PFSK-1 (cell line): ENCODE measurements at regions not wholly inside any gene's neighbourhood (a gene's known extent, or its start where the extent isn't known, plus 50 kb on each side); places are given as distances from the start of the nearest gene placed in this dataset.

Source experiments
- FOXP2 ChIP-seq: optimal IDR thresholded peaks from 2 replicates; pipeline ENCODE3; 2011; ENCODE audit warnings: borderline replicate concordance, control low read depth, inconsistent platforms; ENCODE audit not compliant: insufficient read depth; ENCODE audit errors: extremely low read length, extremely low read depth
- POLR2AphosphoS5 ChIP-seq: IDR thresholded peaks from 2 replicates; pipeline ENCODE4 v1.6.1; 2012; ENCODE audit warnings: low read depth, mild to moderate bottlenecking, control low read depth, low read length, moderate library complexity
- REST ChIP-seq, 2 experiments: IDR thresholded peaks; 2 replicates each; pipeline versions ENCODE4 v1.6.1 to v1.8.0; 2011 to 2012; ENCODE audit warnings: low read depth in 2 of 2, low read length in 2 of 2, control low read depth in 1 of 2, inconsistent platforms in 1 of 2, mild to moderate bottlenecking in 1 of 2, moderate library complexity in 1 of 2; ENCODE audit not compliant: insufficient read depth in 1 of 2
- SIN3A ChIP-seq: IDR thresholded peaks from 2 replicates; pipeline ENCODE4 v1.6.1; 2012; ENCODE audit warnings: mild to moderate bottlenecking, low read length, moderate library complexity, borderline replicate concordance; ENCODE audit not compliant: insufficient read depth
- TAF1 ChIP-seq: IDR thresholded peaks from 2 replicates; pipeline ENCODE4 v1.6.1; 2012; ENCODE audit warnings: low read length, control low read depth, borderline replicate concordance; ENCODE audit not compliant: insufficient read depth

GRCh38 chr10:90193240-90193985 lies 492.0 kb downstream of the KIF20B start:
- no peak for TF ChIP-seq TAF1
- no peak for TF ChIP-seq SIN3A
- TF ChIP-seq REST (IDR thresholded peaks at IDR 0.05; ENCODE audit: insufficient read depth in 1 of 2, low read depth in 2 of 2, low read length in 2 of 2): no peak
- TF ChIP-seq POLR2AphosphoS5: no peak
- TF ChIP-seq FOXP2: no peak
